H7 (cell line): ENCODE measurements at regions not wholly inside any gene's neighbourhood (a gene's known extent, or its start where the extent isn't known, plus 50 kb on each side); places are given as distances from the start of the nearest gene placed in this dataset.
A peak's percentile ranks its signal among the peaks of the same experiment; 100 is the strongest.

Source experiments
- DNase-seq: peaks from one replicate; pipeline ENCODE4 v3.0.0; 2012
- H3K27me3 ChIP-seq: 2 replicates; pipeline ENCODE4 v1.6.0; 2011; ENCODE audit warnings: mild to moderate bottlenecking, low read length; ENCODE audit not compliant: control insufficient read depth, insufficient read depth
- H3K36me3 ChIP-seq: replicated peaks from 2 replicates; pipeline ENCODE4 v1.5.1; 2011; ENCODE audit warnings: low read length; ENCODE audit not compliant: control insufficient read depth, insufficient read depth
- H3K4me3 ChIP-seq: 2 replicates; pipeline ENCODE4 v1.5.1; 2011; ENCODE audit warnings: low read depth, mild to moderate bottlenecking, control low read depth, low read length, moderate library complexity; ENCODE audit not compliant: insufficient read depth

DNA sequence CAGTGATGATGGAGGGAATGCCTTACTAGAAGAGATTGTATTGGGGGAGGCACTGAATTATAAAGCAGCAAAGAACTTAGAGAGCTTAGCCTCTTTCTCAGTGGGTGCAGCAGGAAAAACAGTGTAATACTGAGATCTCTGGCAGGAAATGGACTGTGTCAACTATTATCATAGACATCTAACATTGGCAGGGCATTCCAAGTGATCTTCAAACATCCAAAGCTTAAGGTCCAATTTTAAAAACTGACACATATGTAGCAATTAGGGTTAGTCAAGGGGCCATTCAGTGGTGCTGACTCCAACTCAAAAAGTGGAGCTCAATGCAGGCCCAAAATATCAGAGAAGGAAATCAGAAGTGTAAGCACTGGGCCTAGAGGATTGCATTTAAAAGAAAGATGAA is 106.6 kb upstream of the DDX18 start:
- DNase-seq = no peak
- H3K36me3 ChIP-seq = no peaks in the 10 kb centered on the region
- no peak overlapping the region for H3K4me3 ChIP-seq
- H3K27me3 ChIP-seq = no peaks in the 10 kb centered on the region

DNA sequence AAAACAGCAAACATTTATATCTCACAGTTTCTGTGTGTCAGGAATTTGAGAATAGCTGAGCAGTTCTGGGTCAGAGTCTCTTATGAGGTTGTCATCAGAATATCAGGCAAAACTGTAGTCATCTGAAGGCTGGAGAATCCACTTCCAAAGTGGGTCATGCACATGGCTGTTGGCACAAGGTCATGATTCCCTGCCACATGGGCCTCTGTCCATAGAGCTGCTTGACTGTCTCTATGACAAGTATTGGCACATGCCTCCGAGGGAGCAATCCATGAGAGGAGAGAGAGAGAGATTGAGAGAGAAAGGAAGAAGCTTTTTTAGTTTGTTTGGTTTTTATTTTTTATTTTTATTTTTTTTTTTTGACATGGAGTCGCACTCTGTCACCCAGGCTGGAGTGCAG is 101.8 kb upstream of the DDX18 start:
- H3K27me3 ChIP-seq = no peaks in the 10 kb centered on the region
- DNase-seq = no peak
- no peaks in the 10 kb centered on the region for H3K36me3 ChIP-seq
- no peak overlapping the region for H3K4me3 ChIP-seq

DNA sequence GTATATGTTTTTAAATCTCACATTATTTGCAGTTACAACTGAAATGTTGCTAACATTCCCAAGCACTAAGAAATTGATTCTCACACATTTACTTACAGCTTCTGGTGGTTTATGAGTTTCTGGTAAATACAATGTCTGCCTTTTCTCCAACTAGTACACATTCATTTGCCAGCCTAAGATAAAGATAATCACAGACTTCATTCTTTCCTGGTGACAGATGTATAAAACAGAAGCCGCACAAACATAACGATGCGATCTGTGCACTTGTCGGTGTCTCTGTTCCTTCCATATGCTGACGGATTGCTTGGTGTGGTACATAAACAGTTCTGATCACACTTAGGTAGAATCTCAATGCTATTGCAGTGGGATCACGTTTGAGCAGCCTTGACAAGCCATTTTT is 100.4 kb upstream of the DDX18 start:
- no peaks in the 10 kb centered on the region for H3K27me3 ChIP-seq
- no peak overlapping the region for H3K4me3 ChIP-seq
- no peak for DNase-seq
- H3K36me3 ChIP-seq = no peaks in the 10 kb centered on the region

GRCh38 chr2:117714745-117715417 is 99.6 kb upstream of the DDX18 start:
- Histone ChIP-seq H3K36me3 (no peaks in the 10 kb centered on the region), H3K4me3 (no peak overlapping the region), H3K27me3 (no peaks in the 10 kb centered on the region)
- no peak for DNase-seq

GRCh38 chr2:117716505-117716904 is 98.0 kb upstream of the DDX18 start:
- Histone ChIP-seq H3K4me3 (no peak overlapping the region), H3K27me3 (no peaks in the 10 kb centered on the region), H3K36me3 (no peaks in the 10 kb centered on the region)
- no peak for DNase-seq

- H3K36me3 ChIP-seq = no peaks in the 10 kb centered on the region
- no peak for DNase-seq
- H3K4me3 ChIP-seq = no peak overlapping the region
- no peaks in the 10 kb centered on the region for H3K27me3 ChIP-seq
Measured at GRCh38 chr2:117717072-117717471, 97.4 kb upstream of the DDX18 start.

DNA sequence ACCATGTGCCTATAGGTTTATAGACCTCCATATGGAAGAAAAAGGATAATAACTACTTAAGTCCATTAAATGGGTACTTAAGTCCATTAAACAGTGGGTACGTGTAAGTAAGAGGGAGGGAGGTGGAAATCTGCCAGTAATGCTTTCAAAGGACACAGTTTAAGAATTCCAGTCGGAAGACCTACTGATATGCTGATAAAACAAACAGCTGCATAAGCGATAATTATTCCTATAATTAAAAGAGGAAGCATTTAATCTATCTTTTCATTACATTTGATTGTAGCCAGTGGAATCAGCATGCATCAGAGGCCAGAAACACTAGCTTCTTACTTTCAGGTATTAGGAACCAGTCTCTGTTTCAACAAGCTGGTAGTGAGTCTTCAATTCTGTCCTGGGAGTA is 96.4 kb upstream of the DDX18 start:
- no peak overlapping the region for H3K4me3 ChIP-seq
- no peak for DNase-seq
- H3K36me3 ChIP-seq = no peaks in the 10 kb centered on the region
- H3K27me3 ChIP-seq = no peaks in the 10 kb centered on the region

DNA sequence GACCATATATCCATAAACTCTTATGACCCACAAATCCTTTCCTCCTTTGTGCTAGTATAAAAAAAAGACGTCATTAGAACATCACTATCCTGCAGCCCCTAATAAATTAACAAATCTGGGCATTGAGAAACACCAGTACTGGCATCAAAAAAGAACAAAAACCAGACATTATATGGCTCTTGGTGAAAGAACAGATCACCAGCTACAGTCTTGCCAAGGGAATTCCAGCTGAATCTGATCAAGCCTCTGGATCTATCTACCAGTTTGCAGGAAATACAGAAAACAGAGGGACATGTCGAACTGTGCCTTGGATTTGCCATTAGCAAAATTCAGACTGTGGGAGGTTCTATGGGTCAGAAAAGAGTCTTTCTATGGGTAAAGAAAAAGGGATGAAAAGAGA is 93.7 kb upstream of the DDX18 start:
- Histone ChIP-seq H3K4me3 (no peak overlapping the region), H3K36me3 (no peaks in the 10 kb centered on the region), H3K27me3 (no peaks in the 10 kb centered on the region)
- DNase-seq = no peak

- DNase-seq = no peak
- H3K36me3 ChIP-seq = no peaks in the 10 kb centered on the region
- no peak overlapping the region for H3K4me3 ChIP-seq
- H3K27me3 ChIP-seq = no peaks in the 10 kb centered on the region
Measured at GRCh38 chr2:117723483-117723882, 91.0 kb upstream of the DDX18 start.

DNA sequence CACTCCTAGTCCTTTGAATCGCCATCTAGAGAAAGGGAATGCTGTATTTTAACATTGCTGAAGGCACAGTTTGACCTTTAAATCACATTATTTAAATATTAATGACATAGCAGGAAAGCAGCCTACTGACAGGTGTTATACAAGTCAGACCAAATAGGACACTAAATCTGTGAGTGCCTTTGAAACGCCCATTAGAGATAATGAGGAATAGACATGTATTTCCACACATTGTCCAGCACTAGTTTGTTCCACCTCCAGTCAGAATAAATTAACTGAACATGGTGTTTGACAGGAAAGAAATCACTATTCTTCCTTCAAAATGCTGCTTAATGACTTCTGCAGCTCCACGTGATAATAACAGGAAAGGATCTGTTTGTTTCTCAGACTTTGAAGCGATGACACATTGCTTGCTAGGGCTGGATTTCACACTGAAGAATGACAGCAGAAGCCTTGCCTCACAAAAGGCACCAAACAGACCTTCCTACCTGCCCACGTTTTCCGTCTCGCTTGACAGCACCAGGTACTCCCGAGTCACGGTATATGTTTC is 90.5 kb upstream of the DDX18 start:
- no peaks in the 10 kb centered on the region for H3K27me3 ChIP-seq
- DNase-seq = no peak
- H3K4me3 ChIP-seq = no peak overlapping the region
- no peaks in the 10 kb centered on the region for H3K36me3 ChIP-seq

DNA sequence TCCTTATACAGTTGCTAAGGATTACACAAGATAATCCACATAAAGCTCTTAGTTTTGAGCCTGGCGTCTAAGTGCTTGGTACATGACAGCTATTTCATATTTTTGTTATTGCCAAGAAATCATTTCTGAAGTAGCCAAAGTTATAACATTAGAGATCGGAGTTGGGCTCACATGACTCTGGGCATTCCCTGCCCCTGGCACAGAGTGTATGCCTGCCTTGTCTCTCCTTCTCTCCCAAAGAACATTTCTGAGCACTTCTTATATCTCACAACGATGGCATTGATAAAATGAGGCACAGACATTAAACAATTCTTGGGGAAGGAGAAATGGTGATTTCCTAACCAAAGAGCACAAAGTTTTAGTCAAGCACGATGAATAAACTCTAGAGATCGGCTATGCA is 87.7 kb upstream of the DDX18 start:
- Histone ChIP-seq H3K27me3 (no peaks in the 10 kb centered on the region), H3K36me3 (no peaks in the 10 kb centered on the region)
- DNase-seq = no peak

DNA sequence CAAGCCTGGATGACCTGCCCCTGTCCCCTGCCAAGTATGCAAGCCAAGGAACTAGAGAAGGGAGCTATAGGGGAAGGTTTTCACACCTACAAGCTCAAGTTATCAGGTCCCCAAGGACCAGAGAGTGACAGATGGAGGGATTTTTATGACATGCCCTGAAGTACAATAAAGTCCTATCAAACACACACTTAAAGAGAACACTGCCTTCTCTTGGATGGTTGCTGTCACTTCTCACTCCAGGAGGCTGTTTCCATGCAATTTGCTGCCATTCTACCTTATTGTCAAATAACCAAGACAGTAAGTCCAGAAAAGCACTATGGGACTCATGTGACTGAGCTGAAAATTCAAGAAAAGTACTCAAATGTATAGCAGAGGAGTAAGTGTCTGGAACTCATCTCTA is 76.6 kb upstream of the DDX18 start:
- DNase-seq = no peak
- Histone ChIP-seq H3K36me3 (no peaks in the 10 kb centered on the region), H3K27me3 (no peaks in the 10 kb centered on the region), H3K4me3 (no peak overlapping the region)

More for the DNA sequence above, 87.7 kb upstream of the DDX18 start:
- no peak overlapping the region for H3K4me3 ChIP-seq

DNA sequence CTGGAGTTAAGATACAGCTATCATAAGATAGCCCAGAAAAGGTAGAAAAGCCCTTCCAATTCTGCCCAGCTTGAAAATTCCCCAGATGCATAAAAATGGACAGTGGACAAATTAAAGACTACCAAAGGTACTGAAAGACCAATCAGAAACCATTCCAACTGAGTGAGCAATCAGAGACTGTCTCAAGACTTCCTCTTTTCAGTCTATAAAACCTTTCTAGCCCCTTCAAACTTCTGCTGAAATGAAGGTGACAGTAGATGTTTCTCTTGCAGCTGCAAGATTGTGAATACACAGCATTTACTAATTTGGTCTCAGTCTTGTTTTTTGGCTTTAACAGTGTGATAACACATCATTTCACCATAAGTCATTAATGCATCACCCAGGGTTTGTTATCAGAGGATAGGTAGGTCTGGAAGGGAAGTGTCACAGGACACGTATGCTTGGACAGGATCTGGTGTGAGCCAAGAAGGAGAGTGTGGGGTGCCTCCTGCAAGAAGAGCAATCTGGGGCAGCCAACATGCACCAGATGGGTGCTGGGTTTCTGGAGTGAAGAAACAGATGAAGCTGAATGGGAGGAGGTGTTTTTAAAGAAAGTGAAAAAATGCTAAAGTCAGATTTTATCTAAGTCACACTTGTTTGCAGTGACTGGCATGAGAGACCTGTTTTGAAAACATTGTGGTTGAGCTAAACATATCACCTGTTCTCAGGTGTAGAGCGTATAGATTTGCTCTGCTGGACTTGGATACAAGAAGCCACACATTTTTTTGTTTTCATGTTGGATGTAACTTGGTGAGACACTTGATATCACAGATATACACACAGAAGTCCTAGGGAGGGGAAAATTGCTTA is 75.3 kb upstream of the DDX18 start:
- H3K36me3 ChIP-seq = no peaks in the 10 kb centered on the region
- no peak overlapping the region for H3K4me3 ChIP-seq
- H3K27me3 ChIP-seq = no peaks in the 10 kb centered on the region
- DNase-seq = no peak

GRCh38 chr2:117745537-117745936 is 69.0 kb upstream of the DDX18 start:
- no peaks in the 10 kb centered on the region for H3K27me3 ChIP-seq
- peak; percentile 3 for DNase-seq
- H3K36me3 ChIP-seq = no peaks in the 10 kb centered on the region
- H3K4me3 ChIP-seq = no peak overlapping the region

DNA sequence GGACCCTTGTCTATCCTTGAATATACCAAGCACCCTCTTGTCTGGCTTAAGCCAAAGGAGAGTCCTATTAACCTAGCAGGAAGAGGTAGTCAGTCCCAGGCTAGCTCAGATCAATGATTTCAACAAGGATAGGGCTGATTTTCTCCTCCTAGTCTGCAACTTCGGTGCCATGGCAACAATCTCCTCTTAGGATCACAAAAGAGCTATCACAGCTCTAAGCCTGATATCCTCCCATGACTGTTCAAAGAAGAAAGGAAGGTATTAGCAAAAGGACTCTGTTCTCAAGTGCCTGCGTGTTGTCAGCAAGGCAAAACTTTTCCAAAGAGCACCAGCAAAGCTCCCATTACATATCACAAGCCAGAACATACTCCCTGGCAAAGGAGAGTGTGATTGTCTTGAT is 58.7 kb upstream of the DDX18 start:
- Histone ChIP-seq H3K4me3 (no peak overlapping the region), H3K27me3 (no peaks in the 10 kb centered on the region), H3K36me3 (no peaks in the 10 kb centered on the region)
- DNase-seq = no peak
